Naive thymus-derived CD4-positive, alpha-beta T cell (primary cell): ENCODE measurements at regions not wholly inside any gene's neighbourhood (a gene's known extent, or its start where the extent isn't known, plus 50 kb on each side); places are given as distances from the start of the nearest gene placed in this dataset.

Source experiments
- ATAC-seq: fragments of 150-1000 bp; cut with Tn5 transposase; 2 replicates; pipeline ENCODE4 v1.10.0; 2021; ENCODE audit warnings: mild to moderate bottlenecking, moderate library complexity
- CTCF ChIA-PET: fragments of 350-600 bp; sonication (Branson Sonifier 250); formaldehyde crosslinking; loops from one replicate; lab custom pipeline; 2021; ENCODE audit warnings: antibody characterized with exemption; lab: Charles Lee
- POLR2A ChIA-PET: fragments of 350-600 bp; sonication (Branson Sonifier 250); formaldehyde crosslinking; loops from one replicate; lab custom pipeline; 2021; ENCODE audit warnings: antibody characterized with exemption, inconsistent platforms; lab: Charles Lee
- DNase-seq, 9 donors: peaks; one replicate each; pipeline versions ENCODE4 v3.0.0 to v3.0.0-alpha.2; 2020 to 2022; ENCODE audit warnings: mixed read lengths in 1 of 9
- H3K27ac ChIP-seq: one replicate; pipeline ENCODE4 v1.7.0; 2013; ENCODE audit warnings: mild to moderate bottlenecking, low read depth, low read length, moderate library complexity
- H3K27me3 ChIP-seq, 2 donors: one replicate each; pipeline ENCODE4 v1.7.0; 2013; ENCODE audit warnings: low read length in 2 of 2, mild to moderate bottlenecking in 2 of 2, moderate library complexity in 2 of 2; ENCODE audit not compliant: control insufficient read depth in 2 of 2, insufficient read depth in 2 of 2
- H3K36me3 ChIP-seq, 3 experiments: 1 replicate in 2 of 3; 2 replicates in 1 of 3; pipeline ENCODE4 v1.7.0; 2013; ENCODE audit warnings: low read length in 3 of 3, mild to moderate bottlenecking in 3 of 3, moderate library complexity in 1 of 3; ENCODE audit not compliant: insufficient read depth in 3 of 3, control insufficient read depth in 2 of 3
- H3K4me1 ChIP-seq, 2 donors: one replicate each; pipeline ENCODE4 v1.7.0; 2013; ENCODE audit warnings: low read length in 2 of 2, mild to moderate bottlenecking in 2 of 2, moderate library complexity in 1 of 2; ENCODE audit not compliant: control insufficient read depth in 2 of 2, insufficient read depth in 2 of 2
- H3K4me3 ChIP-seq: 2 replicates; pipeline ENCODE4 v1.7.0; 2013; ENCODE audit warnings: mild to moderate bottlenecking, low read length
- H3K9me3 ChIP-seq, 3 experiments: 1 replicate in 2 of 3; 2 replicates in 1 of 3; pipeline ENCODE4 v1.7.0; 2013; ENCODE audit warnings: low read length in 3 of 3; ENCODE audit not compliant: control insufficient read depth in 2 of 3
- H3K27ac Mint-ChIP-seq, 9 donors: one replicate each; pipeline ENCODE4 v1.8.0; 2020 to 2022; ENCODE audit warnings: mixed read lengths in 9 of 9, mild to moderate bottlenecking in 8 of 9, moderate library complexity in 5 of 9, inconsistent platforms in 2 of 9
- H3K27me3 Mint-ChIP-seq, 5 donors: one replicate each; pipeline ENCODE4 v1.8.0; 2021 to 2022; ENCODE audit warnings: mixed read lengths in 5 of 5, mild to moderate bottlenecking in 1 of 5
- H3K36me3 Mint-ChIP-seq, 5 donors: one replicate each; pipeline ENCODE4 v1.8.0; 2020 to 2022; ENCODE audit warnings: mixed read lengths in 5 of 5, mild to moderate bottlenecking in 3 of 5, inconsistent platforms in 1 of 5
- H3K4me1 Mint-ChIP-seq, 7 donors: one replicate each; pipeline ENCODE4 v1.8.0; 2020 to 2022; ENCODE audit warnings: mixed read lengths in 7 of 7, mild to moderate bottlenecking in 3 of 7, inconsistent platforms in 1 of 7
- H3K4me3 Mint-ChIP-seq, 10 donors: one replicate each; pipeline ENCODE4 v1.8.0; 2020 to 2022; ENCODE audit warnings: mild to moderate bottlenecking in 10 of 10, mixed read lengths in 10 of 10, moderate library complexity in 6 of 10, inconsistent platforms in 2 of 10
- H3K9me3 Mint-ChIP-seq, 11 donors: one replicate each; pipeline ENCODE4 v1.8.0; 2020 to 2022; ENCODE audit warnings: mixed read lengths in 11 of 11, mild to moderate bottlenecking in 4 of 11, inconsistent platforms in 1 of 11, moderate library complexity in 1 of 11
- intact Hi-C, 2 donors: fragments of 100-400 bp; cut with micrococcal nuclease; formaldehyde crosslinking; loops; one replicate each; pipeline ENCODE4 v1.15.1; 2023

DNA sequence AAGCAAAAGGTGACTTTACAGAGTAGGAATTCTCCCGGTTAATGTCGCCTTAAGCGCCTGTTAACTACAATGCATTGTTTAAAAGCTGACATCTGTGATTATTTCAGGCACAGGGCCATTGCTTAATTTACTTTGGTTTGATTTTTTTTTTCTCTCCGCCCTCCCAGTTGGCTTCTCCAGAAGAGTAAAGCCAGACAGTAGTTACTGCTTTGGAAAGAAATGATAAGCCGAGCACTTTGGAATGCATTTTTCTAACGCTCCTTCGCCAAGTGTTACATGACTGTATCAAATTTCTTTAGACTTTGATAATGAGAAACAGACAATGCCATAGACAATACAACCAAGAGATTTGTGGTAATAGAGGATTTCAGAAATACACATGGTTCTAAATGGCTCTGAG lies 383.0 kb upstream of the TENM3 start:
- no peak overlapping the region for H3K27ac Mint-ChIP-seq
- Histone ChIP-seq H3K27ac (no peak overlapping the region), H3K9me3 (no peaks in the 10 kb centered on the region), H3K4me1 (no peaks in the 10 kb centered on the region), H3K27me3 (no peaks in the 10 kb centered on the region), H3K4me3 (no peak overlapping the region), H3K36me3 (no peaks in the 10 kb centered on the region)
- H3K4me1 Mint-ChIP-seq: no peaks in the 10 kb centered on the region
- intact Hi-C loops: no loop called here
- POLR2A ChIA-PET: no interaction called here
- DNase-seq (no peak), ATAC-seq (no peak)
- no peak overlapping the region for H3K4me3 Mint-ChIP-seq
- CTCF ChIA-PET: no interaction called here
- no peaks in the 10 kb centered on the region for H3K27me3 Mint-ChIP-seq
- H3K9me3 Mint-ChIP-seq: peaks cover 0 to 18% (median 6%) of the 10 kb centered on the region in 11 donors
- H3K36me3 Mint-ChIP-seq: peaks cover 0 to 6% (median 0%) of the 10 kb centered on the region in 5 donors

- Histone ChIP-seq H3K36me3 (no peaks in the 10 kb centered on the region), H3K27me3 (no peaks in the 10 kb centered on the region), H3K27ac (no peak overlapping the region), H3K4me1 (no peaks in the 10 kb centered on the region), H3K9me3 (no peaks in the 10 kb centered on the region), H3K4me3 (no peak overlapping the region)
- H3K36me3 Mint-ChIP-seq: peaks cover 0 to 6% (median 0%) of the 10 kb centered on the region in 5 donors
- intact Hi-C loops: no loop called here
- DNase-seq: no peak
- ChIA-PET POLR2A (no interaction called here), CTCF (no interaction called here)
- no peaks in the 10 kb centered on the region for H3K27me3 Mint-ChIP-seq
- H3K4me1 Mint-ChIP-seq: no peaks in the 10 kb centered on the region
- peaks cover 0 to 20% (median 5%) of the 10 kb centered on the region in 11 donors for H3K9me3 Mint-ChIP-seq
- no peak overlapping the region for H3K4me3 Mint-ChIP-seq
- H3K27ac Mint-ChIP-seq: no peak overlapping the region
- no peak for ATAC-seq
Observed at GRCh38 chr4:181860668-181861067, 382.5 kb upstream of the TENM3 start.

- Histone ChIP-seq H3K9me3 (no peaks in the 10 kb centered on the region), H3K27me3 (no peaks in the 10 kb centered on the region), H3K27ac (no peak overlapping the region), H3K36me3 (no peaks in the 10 kb centered on the region), H3K4me3 (no peak overlapping the region), H3K4me1 (no peaks in the 10 kb centered on the region)
- H3K4me1 Mint-ChIP-seq: no peaks in the 10 kb centered on the region
- no peak overlapping the region for H3K4me3 Mint-ChIP-seq
- H3K27ac Mint-ChIP-seq: no peak overlapping the region
- peaks cover 0 to 28% (median 4%) of the 10 kb centered on the region in 11 donors for H3K9me3 Mint-ChIP-seq
- H3K36me3 Mint-ChIP-seq: no peaks in the 10 kb centered on the region
- no peak for DNase-seq
- ChIA-PET POLR2A (no interaction called here), CTCF (no interaction called here)
- H3K27me3 Mint-ChIP-seq: no peaks in the 10 kb centered on the region
- no peak for ATAC-seq
- intact Hi-C loops: no loop called here
Observed at GRCh38 chr4:181863856-181864255, 379.3 kb upstream of the TENM3 start.

DNA sequence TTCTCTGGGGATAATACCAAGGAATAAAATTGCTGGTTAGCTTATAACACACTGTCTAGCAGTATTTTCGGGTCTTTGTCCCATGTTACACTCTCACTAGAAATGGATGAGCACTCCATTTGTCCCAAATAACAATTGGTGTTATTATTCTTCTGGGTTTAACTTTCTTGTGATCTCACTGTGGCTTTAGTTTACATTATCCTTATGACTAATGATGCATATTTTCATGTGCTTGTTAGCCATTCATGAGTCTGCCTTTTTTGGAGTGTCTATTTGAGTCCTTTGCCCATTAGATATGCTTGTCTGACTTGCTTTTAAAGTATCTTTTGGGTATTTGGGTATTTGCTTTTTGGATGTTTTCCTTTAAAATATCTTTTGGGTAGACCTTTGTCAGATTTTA lies 372.9 kb upstream of the TENM3 start:
- Histone ChIP-seq H3K27me3 (no peaks in the 10 kb centered on the region), H3K36me3 (no peaks in the 10 kb centered on the region), H3K27ac (no peak overlapping the region), H3K4me3 (no peak overlapping the region), H3K4me1 (no peaks in the 10 kb centered on the region), H3K9me3 (no peaks in the 10 kb centered on the region)
- Mint-ChIP-seq H3K4me1 (no peaks in the 10 kb centered on the region), H3K4me3 (no peak overlapping the region), H3K27me3 (peaks cover 0 to 4% (median 0%) of the 10 kb centered on the region in 5 donors), H3K36me3 (no peaks in the 10 kb centered on the region), H3K27ac (no peak overlapping the region), H3K9me3 (peaks cover 0 to 17% (median 4%) of the 10 kb centered on the region in 11 donors)
- DNase-seq (no peak), ATAC-seq (no peak)
- ChIA-PET POLR2A (no interaction called here), CTCF (no interaction called here)
- intact Hi-C loops: no loop called here

- H3K4me1 ChIP-seq: no peaks in the 10 kb centered on the region
- H3K27me3 ChIP-seq: no peaks in the 10 kb centered on the region
- no peak for ATAC-seq
- no peak overlapping the region for H3K27ac ChIP-seq
- Mint-ChIP-seq H3K36me3 (no peaks in the 10 kb centered on the region), H3K27ac (no peak overlapping the region), H3K4me3 (no peak overlapping the region), H3K9me3 (peaks cover 0 to 11% (median 3%) of the 10 kb centered on the region in 11 donors), H3K27me3 (peaks cover 0 to 4% (median 0%) of the 10 kb centered on the region in 5 donors), H3K4me1 (no peaks in the 10 kb centered on the region)
- intact Hi-C loops: no loop called here
- H3K9me3 ChIP-seq: no peaks in the 10 kb centered on the region
- H3K36me3 ChIP-seq: no peaks in the 10 kb centered on the region
- ChIA-PET POLR2A (no interaction called here), CTCF (no interaction called here)
- H3K4me3 ChIP-seq: no peak overlapping the region
- no peak for DNase-seq
Observed at GRCh38 chr4:181874602-181875001, 368.6 kb upstream of the TENM3 start.

DNA sequence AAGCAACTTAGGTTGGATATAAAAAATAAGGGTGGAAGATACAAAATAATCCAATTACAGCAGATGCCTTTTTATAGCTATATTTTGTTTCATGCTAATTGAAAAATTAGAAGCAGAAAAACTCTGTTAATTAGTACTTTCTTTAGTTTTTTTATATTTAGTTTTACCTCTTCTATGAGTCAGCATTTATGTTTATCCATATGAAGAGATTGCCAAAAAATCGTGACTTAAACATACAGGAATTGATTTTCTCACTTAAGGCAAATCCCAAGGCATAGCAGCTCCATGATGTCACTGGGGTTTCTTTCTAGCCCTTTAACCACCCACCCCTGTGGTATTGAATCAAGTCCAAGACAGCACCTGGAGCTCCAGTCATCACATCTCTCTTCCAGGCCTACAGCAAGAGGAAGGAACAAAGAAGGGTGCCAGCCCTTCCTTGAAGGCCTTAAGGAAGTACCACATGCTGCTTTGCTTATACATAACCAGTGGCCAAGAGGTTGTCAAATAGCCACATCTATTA lies 365.8 kb upstream of the TENM3 start:
- no peak overlapping the region for H3K27ac Mint-ChIP-seq
- no peaks in the 10 kb centered on the region for H3K4me1 Mint-ChIP-seq
- intact Hi-C loops: no loop called here
- H3K36me3 Mint-ChIP-seq: no peaks in the 10 kb centered on the region
- no peak overlapping the region for H3K4me3 Mint-ChIP-seq
- H3K27me3 Mint-ChIP-seq: peaks cover 0 to 4% (median 0%) of the 10 kb centered on the region in 5 donors
- DNase-seq: no peak
- H3K27ac ChIP-seq: no peak overlapping the region
- ChIA-PET CTCF (no interaction called here), POLR2A (no interaction called here)
- ATAC-seq: no peak
- H3K4me3 ChIP-seq: no peak overlapping the region
- peaks cover 0 to 11% (median 3%) of the 10 kb centered on the region in 11 donors for H3K9me3 Mint-ChIP-seq
- H3K9me3 ChIP-seq: no peaks in the 10 kb centered on the region
- H3K27me3 ChIP-seq: no peaks in the 10 kb centered on the region
- H3K4me1 ChIP-seq: no peaks in the 10 kb centered on the region
- H3K36me3 ChIP-seq: no peaks in the 10 kb centered on the region

GRCh38 chr4:181890031-181890430 lies 353.2 kb upstream of the TENM3 start:
- Mint-ChIP-seq H3K4me3 (no peak overlapping the region), H3K4me1 (no peaks in the 10 kb centered on the region), H3K9me3 (peaks cover 0 to 16% (median 3%) of the 10 kb centered on the region in 11 donors), H3K27me3 (no peaks in the 10 kb centered on the region), H3K27ac (no peak overlapping the region), H3K36me3 (no peaks in the 10 kb centered on the region)
- ATAC-seq (no peak), DNase-seq (no peak)
- CTCF ChIA-PET: no interaction called here
- no peaks in the 10 kb centered on the region for H3K9me3 ChIP-seq
- POLR2A ChIA-PET: no interaction called here
- H3K4me1 ChIP-seq: no peaks in the 10 kb centered on the region
- H3K27ac ChIP-seq: no peak overlapping the region
- no peak overlapping the region for H3K4me3 ChIP-seq
- H3K36me3 ChIP-seq: no peaks in the 10 kb centered on the region
- intact Hi-C loops: no loop called here
- H3K27me3 ChIP-seq: no peaks in the 10 kb centered on the region
